ENCODE measurements at regions not wholly inside any gene's neighbourhood (a gene's known extent, or its start where the extent isn't known, plus 50 kb on each side); places are given as distances from the start of the nearest gene placed in this dataset.

DNA sequence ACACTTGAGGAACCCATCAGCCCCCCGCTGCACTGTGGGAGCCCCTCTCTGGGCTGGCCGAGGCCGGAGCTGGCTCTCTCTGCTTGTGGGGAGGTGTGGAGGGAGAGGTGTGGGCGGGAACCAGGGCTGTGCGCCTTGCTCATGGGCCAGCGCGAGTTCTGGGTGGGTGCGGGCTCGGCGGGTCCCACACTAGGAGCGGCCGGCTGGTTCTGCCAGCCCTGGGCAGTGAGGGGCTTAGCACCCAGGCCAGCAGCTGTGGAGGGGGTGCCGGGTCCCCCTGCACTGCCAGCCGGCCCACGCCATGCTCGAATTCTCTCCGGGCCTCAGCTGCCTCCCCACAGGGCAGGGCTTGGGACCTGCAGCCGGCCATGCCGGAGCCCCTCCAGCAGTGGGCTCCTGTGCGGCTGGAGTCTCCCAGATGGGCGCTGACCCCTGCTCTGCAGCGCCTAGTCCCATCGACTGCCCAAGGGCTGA lies 430.2 kb downstream of the FAT4 start:
- peaks cover 6% of the 10 kb centered on the region for H3K9me3 Mint-ChIP-seq
- H3K4me3 Mint-ChIP-seq: no peak overlapping the region
- no peaks in the 10 kb centered on the region for H3K27me3 Mint-ChIP-seq
- no peak overlapping the region for H3K27ac Mint-ChIP-seq
- H3K36me3 Mint-ChIP-seq: no peaks in the 10 kb centered on the region
- H3K4me1 Mint-ChIP-seq: no peaks in the 10 kb centered on the region

DNA sequence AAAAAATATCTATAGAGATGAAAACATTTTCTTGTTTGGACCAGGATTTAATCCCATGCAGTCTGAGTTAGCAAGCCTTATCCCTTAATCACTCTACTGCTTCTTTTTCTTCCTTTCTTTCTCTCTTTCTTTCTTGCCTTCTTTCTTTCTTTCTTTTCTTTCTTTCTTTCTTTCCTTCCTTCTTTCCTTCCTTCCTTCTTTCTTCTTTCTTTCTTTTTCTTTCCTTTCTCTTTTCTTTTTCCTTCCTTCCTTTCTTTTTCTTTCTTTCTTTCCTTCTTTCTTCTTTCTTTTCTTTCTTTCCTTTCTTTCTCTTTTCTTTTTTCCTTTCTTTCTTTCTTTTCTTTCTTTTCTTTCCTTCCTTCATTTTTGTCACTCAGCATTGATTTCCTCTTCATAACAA lies 434.6 kb downstream of the FAT4 start:
- Mint-ChIP-seq H3K4me3 (no peak overlapping the region), H3K27me3 (no peaks in the 10 kb centered on the region), H3K27ac (no peak overlapping the region), H3K4me1 (no peaks in the 10 kb centered on the region), H3K36me3 (no peaks in the 10 kb centered on the region), H3K9me3 (peaks cover 11% of the 10 kb centered on the region)

- no peaks in the 10 kb centered on the region for H3K4me1 Mint-ChIP-seq
- no peaks in the 10 kb centered on the region for H3K27me3 Mint-ChIP-seq
- H3K4me3 Mint-ChIP-seq: no peak overlapping the region
- H3K9me3 Mint-ChIP-seq: peaks cover 11% of the 10 kb centered on the region
- H3K36me3 Mint-ChIP-seq: no peaks in the 10 kb centered on the region
- H3K27ac Mint-ChIP-seq: no peak overlapping the region
Observed at GRCh38 chr4:125750399-125750798, 435.6 kb downstream of the FAT4 start.

DNA sequence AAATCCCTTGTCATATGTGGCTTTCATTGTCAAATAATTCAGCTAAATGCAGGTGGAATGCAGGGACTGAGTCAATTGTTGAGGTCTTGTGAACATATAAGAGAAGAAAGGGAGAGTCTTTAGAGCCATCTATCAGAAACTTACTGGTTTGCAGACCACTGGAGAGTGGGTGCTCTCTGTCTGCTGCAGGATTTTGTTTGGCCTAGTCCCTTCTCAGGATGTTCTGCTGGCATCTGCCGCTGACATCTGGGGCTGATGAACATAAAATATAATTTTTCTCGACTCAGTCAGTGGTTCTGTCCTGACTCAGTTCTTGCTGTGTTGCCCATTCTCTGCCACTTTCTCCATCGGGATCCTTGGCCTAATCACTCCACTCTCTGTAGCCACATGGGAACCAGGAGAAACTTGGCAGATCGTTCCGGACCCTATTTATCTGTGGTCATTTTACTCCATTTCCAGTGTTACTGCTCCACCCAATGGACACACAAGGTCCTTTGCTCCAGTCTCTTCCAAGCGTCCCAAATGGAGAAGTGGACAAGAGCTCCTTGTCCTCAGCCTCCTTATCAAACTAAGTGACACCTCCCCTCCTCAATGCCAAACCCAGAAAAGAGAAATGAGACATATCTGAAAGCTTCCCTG lies 436.2 kb downstream of the FAT4 start:
- Mint-ChIP-seq H3K27me3 (no peaks in the 10 kb centered on the region), H3K9me3 (peaks cover 11% of the 10 kb centered on the region), H3K4me3 (no peak overlapping the region), H3K27ac (no peak overlapping the region), H3K4me1 (no peaks in the 10 kb centered on the region), H3K36me3 (no peaks in the 10 kb centered on the region)

- Mint-ChIP-seq H3K4me1 (no peaks in the 10 kb centered on the region), H3K9me3 (no peaks in the 10 kb centered on the region), H3K4me3 (no peak overlapping the region), H3K27me3 (no peaks in the 10 kb centered on the region), H3K36me3 (no peaks in the 10 kb centered on the region), H3K27ac (no peak overlapping the region)
Observed at GRCh38 chr4:125758438-125758837, 443.7 kb downstream of the FAT4 start.

- H3K4me3 Mint-ChIP-seq: no peak overlapping the region
- H3K27ac Mint-ChIP-seq: no peak overlapping the region
- H3K9me3 Mint-ChIP-seq: no peaks in the 10 kb centered on the region
- H3K4me1 Mint-ChIP-seq: no peaks in the 10 kb centered on the region
- H3K36me3 Mint-ChIP-seq: no peaks in the 10 kb centered on the region
- no peaks in the 10 kb centered on the region for H3K27me3 Mint-ChIP-seq
Observed at GRCh38 chr4:125760201-125760819, 445.6 kb downstream of the FAT4 start.

GRCh38 chr4:125760956-125761355 lies 446.2 kb downstream of the FAT4 start:
- H3K4me1 Mint-ChIP-seq: no peaks in the 10 kb centered on the region

DNA sequence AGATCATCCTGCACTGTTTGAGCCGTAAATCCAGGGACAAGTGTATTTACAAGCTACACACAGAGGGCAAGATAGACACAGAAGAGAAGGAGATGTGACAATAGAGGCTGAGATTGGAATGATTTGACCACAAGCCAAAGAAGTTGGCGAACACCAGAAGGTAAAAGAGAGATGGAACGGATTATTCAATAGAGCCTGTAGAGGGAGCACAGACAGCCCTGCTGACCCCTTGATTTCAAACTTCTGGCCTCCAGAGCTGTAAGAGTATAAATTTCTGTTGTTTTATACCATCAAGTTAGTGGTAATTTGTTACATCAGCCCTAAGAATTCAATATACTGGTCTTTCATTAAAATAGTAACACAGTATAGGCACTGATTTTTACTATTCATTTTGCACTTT lies 447.8 kb downstream of the FAT4 start:
- H3K27me3 Mint-ChIP-seq: no peaks in the 10 kb centered on the region
- H3K36me3 Mint-ChIP-seq: no peaks in the 10 kb centered on the region
- H3K4me3 Mint-ChIP-seq: no peak overlapping the region
- H3K27ac Mint-ChIP-seq: no peak overlapping the region
- H3K4me1 Mint-ChIP-seq: no peaks in the 10 kb centered on the region
- peaks cover 4% of the 10 kb centered on the region for H3K9me3 Mint-ChIP-seq

More at GRCh38 chr4:125760956-125761355, 446.2 kb downstream of the FAT4 start:
- no peaks in the 10 kb centered on the region for H3K36me3 Mint-ChIP-seq
- H3K27me3 Mint-ChIP-seq: no peaks in the 10 kb centered on the region
- no peaks in the 10 kb centered on the region for H3K9me3 Mint-ChIP-seq
- no peak overlapping the region for H3K27ac Mint-ChIP-seq
- no peak overlapping the region for H3K4me3 Mint-ChIP-seq

DNA sequence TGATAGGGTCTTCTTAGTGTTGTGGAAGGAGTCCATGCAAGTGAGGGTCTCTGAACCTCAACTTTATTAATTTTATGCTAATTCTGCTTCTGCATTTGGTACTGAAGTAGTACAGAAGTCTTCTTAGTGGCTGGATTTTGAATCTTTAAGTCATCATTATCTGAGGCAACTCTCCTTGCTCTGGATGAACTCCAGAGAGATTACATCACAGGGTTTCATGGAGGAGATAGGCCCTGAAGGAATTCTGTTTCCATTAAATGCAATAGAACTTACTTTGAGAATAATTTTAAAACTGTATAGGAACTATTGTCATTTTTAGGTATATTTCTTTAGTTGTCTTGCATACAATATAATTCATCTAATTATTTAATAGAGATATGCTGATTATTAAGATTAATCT lies 451.2 kb downstream of the FAT4 start:
- H3K27ac Mint-ChIP-seq: no peak overlapping the region
- no peak overlapping the region for H3K4me3 Mint-ChIP-seq
- H3K36me3 Mint-ChIP-seq: no peaks in the 10 kb centered on the region
- H3K4me1 Mint-ChIP-seq: no peaks in the 10 kb centered on the region
- no peaks in the 10 kb centered on the region for H3K27me3 Mint-ChIP-seq
- peaks cover 4% of the 10 kb centered on the region for H3K9me3 Mint-ChIP-seq

- H3K27me3 Mint-ChIP-seq: no peaks in the 10 kb centered on the region
- H3K27ac Mint-ChIP-seq: no peak overlapping the region
- H3K4me1 Mint-ChIP-seq: no peaks in the 10 kb centered on the region
- H3K36me3 Mint-ChIP-seq: no peaks in the 10 kb centered on the region
- H3K9me3 Mint-ChIP-seq: peaks cover 4% of the 10 kb centered on the region
- H3K4me3 Mint-ChIP-seq: no peak overlapping the region
Observed at GRCh38 chr4:125770814-125771398, 456.2 kb downstream of the FAT4 start.

DNA sequence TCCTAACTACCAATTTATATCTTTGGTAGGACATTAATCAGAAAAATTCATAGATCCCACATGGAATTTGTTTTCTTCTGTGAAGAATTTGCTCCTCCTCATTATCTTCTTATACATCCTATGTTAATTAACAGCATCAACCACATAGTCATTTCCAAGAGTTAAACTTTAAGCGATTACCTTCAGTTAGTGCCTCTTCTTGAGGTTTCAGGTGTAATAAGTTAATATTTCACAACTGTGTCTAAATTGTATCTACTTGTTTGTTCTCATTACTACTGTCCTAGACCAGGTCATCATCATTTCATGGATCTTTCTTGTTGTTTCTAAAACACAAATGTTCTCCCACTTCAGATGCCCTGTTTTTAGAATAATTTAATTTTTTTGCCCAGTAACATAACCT lies 457.9 kb downstream of the FAT4 start:
- Mint-ChIP-seq H3K4me3 (no peak overlapping the region), H3K36me3 (no peaks in the 10 kb centered on the region), H3K27me3 (no peaks in the 10 kb centered on the region), H3K9me3 (no peaks in the 10 kb centered on the region), H3K27ac (no peak overlapping the region), H3K4me1 (no peaks in the 10 kb centered on the region)

- Mint-ChIP-seq H3K27ac (no peak overlapping the region), H3K4me3 (no peak overlapping the region), H3K4me1 (no peaks in the 10 kb centered on the region), H3K36me3 (no peaks in the 10 kb centered on the region), H3K27me3 (no peaks in the 10 kb centered on the region), H3K9me3 (no peaks in the 10 kb centered on the region)
Observed at GRCh38 chr4:125773502-125773901, 458.7 kb downstream of the FAT4 start.

GRCh38 chr4:125773931-125774330 lies 459.2 kb downstream of the FAT4 start:
- no peak overlapping the region for H3K27ac Mint-ChIP-seq
- H3K36me3 Mint-ChIP-seq: no peaks in the 10 kb centered on the region
- no peak overlapping the region for H3K4me3 Mint-ChIP-seq
- no peaks in the 10 kb centered on the region for H3K27me3 Mint-ChIP-seq
- no peaks in the 10 kb centered on the region for H3K9me3 Mint-ChIP-seq
- no peaks in the 10 kb centered on the region for H3K4me1 Mint-ChIP-seq

GRCh38 chr4:125776146-125776545 lies 461.4 kb downstream of the FAT4 start:
- no peak overlapping the region for H3K4me3 Mint-ChIP-seq
- H3K9me3 Mint-ChIP-seq: no peaks in the 10 kb centered on the region
- no peak overlapping the region for H3K27ac Mint-ChIP-seq
- no peaks in the 10 kb centered on the region for H3K36me3 Mint-ChIP-seq
- H3K27me3 Mint-ChIP-seq: no peaks in the 10 kb centered on the region
- no peaks in the 10 kb centered on the region for H3K4me1 Mint-ChIP-seq

- no peaks in the 10 kb centered on the region for H3K27me3 Mint-ChIP-seq
- no peaks in the 10 kb centered on the region for H3K36me3 Mint-ChIP-seq
- H3K27ac Mint-ChIP-seq: no peak overlapping the region
- no peak overlapping the region for H3K4me3 Mint-ChIP-seq
- H3K9me3 Mint-ChIP-seq: no peaks in the 10 kb centered on the region
- no peaks in the 10 kb centered on the region for H3K4me1 Mint-ChIP-seq
Observed at GRCh38 chr4:125780164-125780563, 465.4 kb downstream of the FAT4 start.

DNA sequence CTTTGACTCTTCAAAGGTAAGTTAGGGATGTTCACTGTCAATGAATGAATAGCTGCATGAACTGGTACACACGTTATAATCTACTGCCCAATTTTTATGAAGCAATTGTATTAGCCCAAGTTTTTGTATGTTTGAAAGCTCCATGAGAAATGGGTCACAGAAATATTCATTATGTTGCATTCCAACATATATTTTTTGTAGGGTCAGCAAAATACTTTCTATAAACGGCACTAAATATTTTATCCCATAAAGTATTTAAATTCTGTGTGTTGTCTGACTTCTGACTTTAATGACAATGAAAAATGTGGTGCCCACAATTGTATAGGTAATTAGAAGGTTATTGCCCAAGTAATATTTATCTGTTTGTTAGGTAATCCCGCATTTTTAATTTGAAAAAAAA lies 466.0 kb downstream of the FAT4 start:
- no peaks in the 10 kb centered on the region for H3K9me3 Mint-ChIP-seq
- H3K36me3 Mint-ChIP-seq: no peaks in the 10 kb centered on the region
- H3K4me1 Mint-ChIP-seq: no peaks in the 10 kb centered on the region
- no peak overlapping the region for H3K27ac Mint-ChIP-seq
- no peak overlapping the region for H3K4me3 Mint-ChIP-seq
- no peaks in the 10 kb centered on the region for H3K27me3 Mint-ChIP-seq

Data from activated naive CD4-positive, alpha-beta T cell treated with anti-CD3 and anti-CD28 coated beads, Interleukin-2, amount 50 U/mL, for 24 hours (primary cell).